Neural progenitor cell (in vitro differentiated cells): ENCODE measurements at regions not wholly inside any gene's neighbourhood (a gene's known extent, or its start where the extent isn't known, plus 50 kb on each side); places are given as distances from the start of the nearest gene placed in this dataset.

Experiments
- CTCF ChIP-seq: fragments of 200-600 bp; sonication (generic); IDR thresholded peaks from 2 replicates; pipeline ENCODE4 v1.5.1; 2017; ENCODE audit warnings: antibody characterized with exemption, mild to moderate bottlenecking
- EZH2 ChIP-seq: fragments of 200-600 bp; sonication (generic); IDR thresholded peaks from 2 replicates; pipeline ENCODE4 v1.6.1; 2017; ENCODE audit warnings: antibody characterized with exemption, mild to moderate bottlenecking, moderate library complexity

DNA sequence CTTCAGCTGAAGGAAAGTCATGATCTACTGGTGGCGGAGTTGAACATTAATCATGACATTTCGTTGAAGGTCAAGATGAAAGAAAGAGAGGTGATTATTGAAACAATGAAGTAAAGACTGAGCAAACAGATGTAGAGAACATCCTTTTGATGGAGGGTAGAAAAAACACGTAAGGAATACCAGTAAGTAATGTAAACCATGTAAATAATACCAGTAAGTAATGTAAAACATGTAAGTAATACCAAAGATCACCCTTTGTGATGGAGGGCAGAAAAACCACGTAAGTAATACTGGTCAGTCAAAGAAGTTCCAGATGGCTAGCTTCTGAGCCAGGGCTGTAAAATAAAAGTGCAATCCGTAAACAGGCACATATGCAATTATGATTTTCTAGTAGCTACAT, 1387.7 kb downstream of the SUCLG1 start:
- TF ChIP-seq CTCF (no peak), EZH2 (no peak)
